Activated T-cell treated with anti-CD3 and anti-CD28 coated beads for 48 hours (primary cell): ENCODE measurements at regions not wholly inside any gene's neighbourhood (a gene's known extent, or its start where the extent isn't known, plus 50 kb on each side); places are given as distances from the start of the nearest gene placed in this dataset.

Experiments
- DNase-seq: peaks from one replicate; pipeline ENCODE4 v3.0.0-alpha.2; 2020; ENCODE audit warnings: low read depth

DNA sequence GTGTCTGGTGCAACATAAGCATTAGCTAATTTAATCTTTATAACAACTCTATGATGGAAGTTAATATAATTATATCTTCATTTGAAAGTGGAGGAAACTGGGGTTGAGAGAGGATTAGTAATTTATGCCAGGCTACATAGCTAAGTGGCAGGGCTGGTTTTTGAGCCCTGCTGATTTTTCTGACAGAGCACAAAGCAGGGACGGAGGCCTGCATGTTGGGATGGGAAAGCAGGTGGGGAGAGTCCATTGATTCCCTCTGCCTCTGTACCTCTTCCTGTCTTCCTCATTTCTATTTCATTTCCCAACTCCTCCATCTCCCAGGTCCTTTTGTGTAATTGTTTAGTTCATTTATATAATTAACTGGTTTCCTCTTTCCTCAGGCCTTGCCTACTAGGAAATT is 251.6 kb upstream of the ZPLD1 start:
- DNase-seq: no peak

DNA sequence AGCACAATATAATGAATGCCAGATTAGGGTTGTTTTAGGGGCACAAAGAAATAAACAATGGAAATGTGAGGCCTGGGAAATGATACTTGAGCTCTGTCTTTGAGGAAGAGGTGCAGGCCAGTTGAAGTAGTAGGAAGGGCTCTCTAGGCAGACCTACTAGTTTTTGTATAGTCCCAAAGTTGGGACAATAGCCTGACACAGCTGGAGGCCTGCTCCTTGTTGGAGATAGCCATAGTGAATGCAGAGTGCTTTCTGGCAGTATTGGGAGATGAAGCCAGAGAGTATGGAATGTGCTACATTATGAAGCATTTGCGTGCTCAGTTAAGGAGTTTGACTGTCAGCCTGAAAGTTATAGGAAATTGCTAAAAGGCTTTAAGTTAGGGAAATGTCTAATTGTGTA is 251.2 kb upstream of the ZPLD1 start:
- DNase-seq: no peak

GRCh38 chr3:102189541-102189940 is 245.3 kb upstream of the ZPLD1 start:
- no peak for DNase-seq

GRCh38 chr3:102189956-102190723 is 244.7 kb upstream of the ZPLD1 start:
- DNase-seq: no peak

GRCh38 chr3:102192575-102192974 is 242.2 kb upstream of the ZPLD1 start:
- no peak for DNase-seq

DNA sequence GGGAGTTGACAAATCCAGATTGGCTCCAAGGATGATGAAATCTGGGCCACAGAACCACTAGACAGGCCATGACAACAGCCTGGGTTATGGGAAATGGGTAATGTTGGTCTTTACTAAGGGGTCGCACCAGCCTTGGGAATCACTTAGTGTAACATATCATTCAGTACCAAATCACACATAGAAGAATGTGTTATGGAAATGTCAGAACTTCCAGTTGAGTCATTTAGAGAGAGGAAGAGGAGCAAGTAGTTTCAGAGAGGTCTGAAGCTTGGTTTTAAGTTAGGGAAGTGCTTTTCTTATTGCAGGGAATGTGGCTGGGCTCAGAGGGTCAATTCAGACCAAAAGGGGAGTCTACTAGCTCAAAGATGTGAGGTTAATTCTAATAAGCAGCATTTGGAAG is 241.6 kb upstream of the ZPLD1 start:
- no peak for DNase-seq

GRCh38 chr3:102194001-102194400 is 240.8 kb upstream of the ZPLD1 start:
- no peak for DNase-seq

- DNase-seq: no peak
Observed at GRCh38 chr3:102194760-102195159, 240.1 kb upstream of the ZPLD1 start.

DNA sequence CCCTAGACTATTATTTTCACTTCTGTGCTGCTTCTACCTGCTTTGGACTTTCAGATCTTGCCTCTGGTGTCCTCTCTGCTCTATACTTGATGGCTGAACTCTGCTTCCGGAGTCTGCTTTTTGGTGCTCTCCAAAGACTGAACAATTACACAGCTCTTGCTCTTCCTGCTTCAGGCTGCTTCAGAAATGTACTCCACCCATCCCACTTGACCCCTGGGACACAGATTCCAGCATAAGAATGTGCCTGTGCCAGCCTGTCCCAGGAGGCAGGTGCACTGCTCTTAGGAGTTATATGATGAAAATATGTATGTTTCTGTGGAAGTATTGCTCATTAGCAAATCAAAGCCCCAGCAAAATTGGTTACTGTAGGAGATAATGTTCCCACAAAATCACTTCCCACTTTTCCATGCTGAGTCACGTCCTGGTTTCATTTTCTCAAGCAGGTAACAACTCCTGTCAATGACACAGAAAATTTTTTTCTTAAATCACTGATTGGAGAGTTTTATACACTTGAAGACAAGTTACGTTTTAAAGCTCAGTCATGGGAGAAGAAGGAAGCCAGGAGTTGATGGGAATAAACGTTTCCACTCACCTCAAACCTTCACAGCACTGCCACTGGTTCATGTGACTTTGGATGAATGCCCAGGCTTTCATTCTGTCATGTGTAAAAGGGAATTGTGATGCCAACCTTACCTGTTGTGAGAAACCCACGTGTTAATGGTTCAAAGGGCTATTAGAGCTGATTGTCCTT is 239.4 kb upstream of the ZPLD1 start:
- DNase-seq: no peak

- DNase-seq: no peak
Observed at GRCh38 chr3:102200126-102200525, 234.7 kb upstream of the ZPLD1 start.

GRCh38 chr3:102200560-102200959 is 234.3 kb upstream of the ZPLD1 start:
- no peak for DNase-seq

- DNase-seq: no peak
Observed at GRCh38 chr3:102205647-102206046, 229.2 kb upstream of the ZPLD1 start.

DNA sequence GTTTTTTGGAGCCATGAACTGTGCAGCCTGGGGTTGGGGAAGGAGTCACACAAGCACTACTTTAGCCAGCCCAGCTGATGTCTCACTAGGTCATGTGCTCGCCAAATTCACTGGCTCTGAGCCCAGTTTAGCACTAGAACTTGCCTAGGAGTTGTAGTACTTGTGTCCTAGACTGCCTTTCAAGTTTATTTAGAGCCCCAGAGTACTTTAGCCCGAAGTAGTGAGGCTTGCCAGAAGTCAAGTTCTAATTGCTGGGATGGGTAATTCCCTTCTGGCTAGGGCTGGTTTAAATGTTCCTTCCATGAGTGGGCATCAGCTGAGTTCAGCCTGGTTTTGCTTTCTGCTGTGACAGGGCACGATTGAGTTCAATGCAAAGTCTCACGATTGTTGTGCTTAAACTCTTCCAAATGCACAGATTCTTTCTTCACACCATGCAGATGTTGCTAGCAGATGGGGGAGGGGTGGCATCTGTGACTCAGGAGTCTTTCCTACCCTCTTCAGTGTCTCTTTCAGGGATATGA is 228.2 kb upstream of the ZPLD1 start:
- DNase-seq: no peak

- no peak for DNase-seq
Observed at GRCh38 chr3:102207151-102207571, 227.7 kb upstream of the ZPLD1 start.

- DNase-seq: no peak
Observed at GRCh38 chr3:102215166-102215565, 219.6 kb upstream of the ZPLD1 start.

DNA sequence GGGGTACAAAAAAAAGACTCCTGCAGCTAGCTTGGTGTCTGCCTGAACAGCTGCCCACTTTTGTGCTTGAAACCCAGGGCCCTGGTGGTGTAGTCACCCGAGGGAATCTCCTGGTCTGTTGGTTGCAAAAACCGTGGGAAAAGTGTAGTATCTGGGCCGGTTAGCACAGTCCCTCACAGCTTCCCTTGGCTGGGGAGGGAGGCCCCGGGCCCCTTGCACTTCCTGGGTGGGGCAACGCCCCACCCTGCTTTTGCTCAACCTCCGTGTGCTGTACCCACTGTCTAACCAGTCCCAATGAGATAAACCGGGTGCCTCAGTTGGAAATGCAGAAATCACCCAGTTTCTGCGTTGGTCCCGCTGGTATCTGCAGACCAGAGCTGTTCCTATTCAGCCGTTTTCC is 211.7 kb upstream of the ZPLD1 start:
- DNase-seq: no peak

DNA sequence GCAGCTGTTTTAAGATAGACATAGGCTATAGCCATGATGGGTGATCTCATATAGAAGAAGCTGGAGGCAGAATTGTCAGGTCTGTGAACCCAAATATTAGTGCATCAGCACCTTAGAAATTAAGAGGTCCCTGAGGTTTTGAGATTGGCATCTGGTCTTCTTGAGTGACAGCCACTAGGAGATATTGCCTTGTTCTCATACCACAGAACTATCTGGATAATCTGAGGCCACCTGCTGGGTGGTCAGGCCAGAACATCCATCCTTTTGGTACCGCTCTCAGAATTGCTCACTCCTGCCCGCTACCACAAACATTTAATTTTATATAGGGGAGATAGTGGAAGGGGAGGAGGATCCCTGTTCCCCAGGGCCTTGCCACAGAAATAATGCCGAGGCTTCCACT is 210.6 kb upstream of the ZPLD1 start:
- no peak for DNase-seq

- no peak for DNase-seq
Observed at GRCh38 chr3:102225005-102225404, 209.8 kb upstream of the ZPLD1 start.

DNA sequence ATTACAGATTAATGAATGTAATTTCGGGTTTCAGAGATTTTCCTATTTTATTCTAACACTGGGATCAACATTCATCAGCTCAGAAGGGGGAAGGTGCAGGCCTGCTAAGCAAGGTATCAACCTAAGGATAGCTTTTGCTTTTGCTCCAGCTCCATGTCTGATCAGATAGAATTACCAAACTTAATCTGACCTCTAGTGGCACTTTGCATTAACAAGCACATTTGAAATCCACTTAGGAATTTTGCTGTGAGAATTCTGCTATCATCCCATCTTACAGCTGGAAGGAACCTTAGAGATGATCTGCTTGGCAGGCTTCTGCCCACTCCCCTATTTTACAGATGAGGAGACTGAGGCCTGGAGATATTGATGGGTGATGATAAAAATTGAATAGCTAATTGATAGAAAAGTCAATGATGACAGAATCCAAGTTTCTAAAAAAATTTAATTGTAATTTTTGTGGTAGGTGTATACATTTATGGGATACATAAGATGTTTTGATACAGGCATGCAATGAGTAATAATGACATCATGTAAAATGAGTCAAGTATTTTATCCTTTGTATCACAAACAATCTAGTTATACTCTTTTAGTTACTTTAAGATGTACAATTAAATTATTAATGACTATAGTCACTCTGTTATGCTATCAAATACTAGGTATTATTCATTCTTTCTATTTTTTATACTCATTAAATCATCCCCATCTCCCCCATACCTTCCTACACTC is 209.2 kb upstream of the ZPLD1 start:
- DNase-seq: no peak

DNA sequence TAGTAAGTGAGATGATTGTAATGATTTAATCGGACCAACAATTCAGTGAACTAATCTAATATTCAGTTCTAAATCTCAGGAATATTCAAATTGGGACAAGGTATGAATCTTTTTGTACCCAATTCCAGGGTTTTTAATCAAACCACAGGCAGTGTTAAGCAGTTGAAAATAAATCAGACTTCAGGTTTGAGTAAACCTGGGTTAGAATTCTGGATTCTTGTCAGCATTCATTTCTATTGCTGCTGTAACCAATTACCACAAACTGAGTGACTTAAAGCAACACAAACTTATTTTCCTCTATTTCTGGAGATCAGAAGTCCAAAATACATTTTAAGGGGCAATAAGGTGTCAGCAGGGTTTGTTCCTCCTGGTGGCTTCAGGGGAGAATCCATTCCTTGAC is 208.4 kb upstream of the ZPLD1 start:
- DNase-seq: no peak

DNA sequence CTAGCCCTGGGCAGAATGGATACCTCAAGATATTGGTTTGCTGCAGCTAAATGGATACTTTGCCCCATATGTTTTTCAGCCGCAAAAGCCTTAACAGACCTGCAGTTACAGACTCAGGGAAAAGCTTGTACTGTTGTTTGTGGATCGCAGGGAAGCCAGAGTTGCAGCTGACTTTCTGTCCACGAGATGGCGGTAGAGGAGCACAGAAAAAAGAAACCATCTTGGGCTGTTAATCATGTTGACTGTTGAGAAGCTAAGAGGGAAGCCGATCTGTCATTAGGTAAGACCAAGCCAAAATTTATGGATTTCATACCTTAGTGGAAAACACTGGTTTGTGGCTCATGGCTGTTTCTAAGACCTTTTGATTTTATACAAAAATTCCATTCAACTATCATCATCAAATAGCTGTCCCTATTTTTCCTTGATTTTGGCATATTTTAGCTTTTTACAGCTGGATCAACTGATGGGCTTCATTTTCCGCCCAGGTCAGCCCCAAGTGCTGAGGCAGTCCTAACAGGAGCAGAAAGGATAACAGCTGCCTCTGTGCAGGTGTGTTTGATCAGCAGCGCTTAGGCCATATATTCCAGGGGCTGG is 205.7 kb upstream of the ZPLD1 start:
- DNase-seq: peak; percentile 66

DNA sequence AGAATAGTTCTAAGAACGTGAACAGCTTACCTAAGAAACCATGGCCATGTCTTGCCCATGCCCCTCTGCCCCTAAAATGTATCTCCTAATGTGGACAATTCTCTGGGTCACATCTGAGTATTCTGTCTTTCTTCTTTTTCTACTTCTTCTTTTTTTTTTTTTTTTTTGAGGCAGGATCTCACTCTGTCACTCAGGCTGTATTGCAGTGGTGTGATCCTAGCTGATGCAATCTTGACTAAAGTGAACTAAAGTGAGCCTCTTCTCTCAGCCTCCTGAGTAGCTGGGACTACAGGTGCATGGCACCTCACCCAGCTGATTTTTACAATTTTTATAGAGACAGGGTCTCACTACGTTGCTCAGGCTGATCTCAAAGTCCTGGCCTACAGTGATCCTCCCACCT is 204.8 kb upstream of the ZPLD1 start:
- DNase-seq: no peak
